Coronary artery (tissue), 2 donors: ENCODE measurements at regions not wholly inside any gene's neighbourhood (a gene's known extent, or its start where the extent isn't known, plus 50 kb on each side); places are given as distances from the start of the nearest gene placed in this dataset.

Source experiments
- DNase-seq: peaks from one replicate; pipeline ENCODE4 v3.0.0-alpha.2; 2017; ENCODE audit warnings: low spot score
- H3K27ac ChIP-seq, 2 donors: fragments of 200-600 bp; sonication (generic); one replicate each; pipeline ENCODE4 v1.5.1; 2016 to 2019
- H3K4me3 ChIP-seq: fragments of 200-600 bp; sonication (generic); 2 replicates; pipeline ENCODE4 v1.5.1; 2016; ENCODE audit warnings: mild to moderate bottlenecking, moderate library complexity
- TF ChIP-seq, protein P1 (sequence below): fragments of 200-600 bp; sonication (generic); IDR thresholded peaks from one replicate; pipeline ENCODE4 v1.5.1; 2019; ENCODE audit warnings: antibody characterized with exemption

DNA sequence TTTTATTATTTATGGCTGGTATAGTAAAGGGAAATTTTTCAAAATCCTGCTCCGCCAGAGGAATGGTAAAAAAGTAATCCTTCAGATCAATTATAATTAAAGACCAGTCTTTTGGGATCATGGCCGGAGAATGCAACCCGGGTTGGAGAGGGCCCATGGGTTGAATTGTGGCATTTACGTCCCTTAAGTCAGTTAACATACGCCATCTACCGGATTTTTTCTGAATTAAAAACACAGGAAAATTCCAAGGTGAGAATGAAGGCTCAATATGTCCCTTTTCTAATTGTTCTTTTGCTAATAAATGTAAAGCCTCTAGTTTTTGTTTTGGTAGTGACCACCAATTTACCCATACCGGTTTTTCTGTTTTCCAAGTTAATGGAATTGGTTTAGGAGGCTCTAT is 602.8 kb downstream of the ALG10 start:
- Histone ChIP-seq H3K4me3 (no peak overlapping the region), H3K27ac (no peak overlapping the region)
- no peak for DNase-seq
- TF ChIP-seq, protein P1, sequence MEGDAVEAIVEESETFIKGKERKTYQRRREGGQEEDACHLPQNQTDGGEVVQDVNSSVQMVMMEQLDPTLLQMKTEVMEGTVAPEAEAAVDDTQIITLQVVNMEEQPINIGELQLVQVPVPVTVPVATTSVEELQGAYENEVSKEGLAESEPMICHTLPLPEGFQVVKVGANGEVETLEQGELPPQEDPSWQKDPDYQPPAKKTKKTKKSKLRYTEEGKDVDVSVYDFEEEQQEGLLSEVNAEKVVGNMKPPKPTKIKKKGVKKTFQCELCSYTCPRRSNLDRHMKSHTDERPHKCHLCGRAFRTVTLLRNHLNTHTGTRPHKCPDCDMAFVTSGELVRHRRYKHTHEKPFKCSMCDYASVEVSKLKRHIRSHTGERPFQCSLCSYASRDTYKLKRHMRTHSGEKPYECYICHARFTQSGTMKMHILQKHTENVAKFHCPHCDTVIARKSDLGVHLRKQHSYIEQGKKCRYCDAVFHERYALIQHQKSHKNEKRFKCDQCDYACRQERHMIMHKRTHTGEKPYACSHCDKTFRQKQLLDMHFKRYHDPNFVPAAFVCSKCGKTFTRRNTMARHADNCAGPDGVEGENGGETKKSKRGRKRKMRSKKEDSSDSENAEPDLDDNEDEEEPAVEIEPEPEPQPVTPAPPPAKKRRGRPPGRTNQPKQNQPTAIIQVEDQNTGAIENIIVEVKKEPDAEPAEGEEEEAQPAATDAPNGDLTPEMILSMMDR: no peak

DNA sequence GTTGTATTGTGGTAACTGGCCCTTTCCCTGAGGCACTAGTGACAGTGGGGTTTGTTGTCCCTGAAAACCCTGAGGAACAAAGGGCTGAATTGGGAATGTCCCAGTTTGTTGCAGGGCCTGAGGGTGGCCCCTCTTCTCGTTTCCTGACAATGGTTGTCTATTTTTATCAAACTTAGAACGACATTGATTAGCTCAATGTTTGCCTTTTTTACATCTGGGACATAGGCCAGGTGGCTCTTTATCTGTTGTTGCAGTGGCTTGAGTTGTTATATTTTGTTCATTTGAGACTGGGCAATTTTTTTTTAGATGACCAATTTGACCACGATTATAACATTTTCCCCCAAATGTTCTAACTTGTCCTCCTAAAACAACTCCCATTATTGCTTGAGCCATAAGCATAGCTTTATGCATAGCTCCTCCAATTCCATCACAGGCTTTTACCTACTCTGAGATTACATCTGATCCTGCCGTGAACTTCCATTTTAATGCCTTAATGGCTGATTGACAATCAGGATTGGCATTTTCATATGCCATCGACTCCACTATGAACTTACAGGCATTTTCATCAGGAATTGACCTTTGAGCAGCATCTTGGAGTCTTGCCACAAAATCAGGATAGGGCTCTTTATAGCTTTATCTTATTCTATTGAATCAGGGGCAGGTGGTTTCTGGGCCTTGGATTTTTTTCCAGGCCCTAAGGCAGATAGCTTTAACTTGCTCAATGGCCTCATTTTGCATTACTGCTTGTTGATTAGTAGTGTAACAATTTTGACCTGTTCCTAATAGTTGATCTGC is 604.3 kb downstream of the ALG10 start:
- DNase-seq: no peak
- H3K4me3 ChIP-seq: no peak overlapping the region
- TF ChIP-seq, protein P1: no peak
- no peak overlapping the region for H3K27ac ChIP-seq
